HG03097 (cell line): ENCODE measurements at regions not wholly inside any gene's neighbourhood (a gene's known extent, or its start where the extent isn't known, plus 50 kb on each side); places are given as distances from the start of the nearest gene placed in this dataset.
"Not testable (repeated sequence)": the region's sequence is repeated elsewhere in the genome, so short reads cannot be mapped to it uniquely, and the experiment has no call there.

Source experiments
- ATAC-seq: cut with Tn5 transposase; IDR thresholded peaks from one replicate; pipeline ENCODE4 v1.9.1; 2021; ENCODE audit not compliant: unreplicated experiment, low FRiP score

DNA sequence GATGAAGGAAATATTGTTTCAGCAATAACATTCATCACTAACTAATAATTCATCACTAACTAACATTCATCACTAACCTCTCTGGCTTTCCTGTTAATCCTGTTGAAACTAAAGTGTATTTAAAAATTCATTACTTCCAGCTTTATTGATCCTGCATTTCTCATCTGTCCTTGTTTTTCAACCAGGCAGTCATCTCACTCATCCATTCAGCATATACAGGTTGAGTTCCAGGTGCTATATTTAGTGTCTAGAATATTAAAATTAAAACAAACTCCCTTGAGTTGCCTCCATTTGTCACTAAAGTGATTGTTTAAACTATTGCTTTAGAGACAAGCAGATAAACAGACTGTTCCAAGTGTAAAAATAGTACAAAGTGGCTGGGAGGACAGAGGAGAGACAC, 58.1 kb downstream of the ATXN7L3B start:
- no peak for ATAC-seq

DNA sequence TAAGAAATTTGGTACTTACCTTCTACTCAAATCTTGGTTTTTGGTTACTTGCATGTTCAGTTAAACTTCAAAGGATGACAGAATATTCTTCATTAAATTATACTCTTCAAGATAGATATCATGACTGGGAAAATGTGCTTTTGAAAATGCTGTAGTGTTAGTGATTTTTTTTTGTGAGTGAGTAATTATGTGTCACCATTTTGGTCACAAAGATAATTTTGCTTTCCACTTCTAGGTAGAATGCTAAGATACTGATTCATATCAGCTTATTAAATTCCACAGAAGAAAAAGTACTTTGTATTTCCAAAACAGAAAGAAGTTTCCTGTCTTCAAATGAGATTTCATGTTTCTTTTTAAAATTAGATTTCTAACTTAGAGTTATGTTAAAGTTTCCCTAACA, 61.2 kb downstream of the ATXN7L3B start:
- ATAC-seq = no peak

DNA sequence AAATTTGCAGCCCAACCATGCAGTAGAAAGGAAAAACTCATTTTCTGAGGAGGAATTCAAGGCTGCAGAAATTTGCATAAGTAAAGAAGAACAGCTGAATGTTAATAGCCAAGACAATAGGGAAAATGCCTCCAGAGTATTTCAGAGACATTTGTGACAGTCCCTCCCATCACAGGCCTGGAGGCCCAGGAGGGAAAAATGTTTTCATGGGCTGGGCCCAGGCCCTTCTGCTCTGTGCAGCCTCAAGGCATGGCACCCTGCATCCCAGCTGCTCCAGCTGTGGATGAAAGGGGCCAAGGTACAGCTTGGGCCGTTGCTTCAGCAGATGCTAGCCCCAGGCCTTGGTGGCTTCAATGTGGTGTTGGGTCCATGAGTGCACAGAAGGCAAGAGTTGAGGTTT, 62.3 kb downstream of the ATXN7L3B start:
- no peak for ATAC-seq

DNA sequence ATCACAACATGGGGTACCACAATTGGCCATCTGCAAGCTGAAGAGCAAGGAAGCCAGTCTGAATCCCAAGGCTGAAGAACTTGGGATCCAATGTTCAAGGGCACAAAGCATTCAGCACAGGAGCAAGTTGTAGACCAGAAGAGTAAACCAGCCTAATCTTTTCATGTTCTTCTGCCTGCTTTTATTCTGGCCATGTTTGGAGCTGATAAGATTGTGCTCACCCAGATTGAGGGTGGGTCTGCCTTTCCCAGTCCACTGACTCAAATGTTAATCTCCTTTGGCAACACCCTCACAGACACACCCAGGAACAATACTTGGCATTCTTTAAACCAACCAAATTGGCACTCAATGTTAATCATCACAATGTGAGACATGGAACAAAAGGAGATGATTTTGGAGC, 63.2 kb downstream of the ATXN7L3B start:
- not testable (repeated sequence) for ATAC-seq

DNA sequence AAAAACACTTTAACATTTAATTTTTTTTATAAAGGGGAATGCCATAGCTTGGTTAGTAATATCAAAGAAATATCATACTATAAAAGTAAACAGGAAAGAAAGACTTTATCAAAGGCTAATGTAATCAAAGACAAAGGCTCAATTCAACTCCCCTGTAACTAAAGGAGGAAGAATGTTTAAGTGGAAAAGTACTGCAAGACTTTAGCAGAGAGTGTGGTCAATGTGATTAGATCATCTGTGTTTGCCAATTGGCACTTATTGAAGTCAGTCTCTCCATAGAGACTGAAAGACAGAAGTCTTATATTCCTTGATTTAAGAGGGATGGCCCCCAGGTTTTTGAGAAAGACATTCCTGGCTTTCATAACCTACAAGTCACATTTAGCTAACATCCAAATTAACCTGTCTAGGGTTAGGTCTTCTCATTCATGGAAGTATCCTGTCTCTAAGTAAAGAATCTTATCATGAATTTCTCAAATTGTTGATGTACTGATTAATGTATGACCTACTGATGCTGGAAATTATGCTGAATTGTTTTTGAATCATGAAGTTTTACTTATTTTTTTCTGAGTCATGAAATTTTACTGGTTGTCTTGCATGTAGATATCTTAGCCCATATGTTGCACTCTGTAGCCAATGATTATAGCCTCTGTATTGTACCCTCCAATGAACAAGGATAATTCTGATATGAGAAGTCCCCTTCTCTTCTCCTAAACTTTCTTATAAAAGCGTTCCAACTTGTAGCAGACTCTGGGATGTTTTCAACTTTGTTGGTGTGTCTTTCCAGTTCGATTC, 65.4 kb downstream of the ATXN7L3B start:
- no peak for ATAC-seq

- no peak for ATAC-seq
Measured at GRCh38 chr12:74608231-74608775, 70.7 kb downstream of the ATXN7L3B start.

- ATAC-seq = no peak
Measured at GRCh38 chr12:74610711-74611110, 73.1 kb downstream of the ATXN7L3B start.

DNA sequence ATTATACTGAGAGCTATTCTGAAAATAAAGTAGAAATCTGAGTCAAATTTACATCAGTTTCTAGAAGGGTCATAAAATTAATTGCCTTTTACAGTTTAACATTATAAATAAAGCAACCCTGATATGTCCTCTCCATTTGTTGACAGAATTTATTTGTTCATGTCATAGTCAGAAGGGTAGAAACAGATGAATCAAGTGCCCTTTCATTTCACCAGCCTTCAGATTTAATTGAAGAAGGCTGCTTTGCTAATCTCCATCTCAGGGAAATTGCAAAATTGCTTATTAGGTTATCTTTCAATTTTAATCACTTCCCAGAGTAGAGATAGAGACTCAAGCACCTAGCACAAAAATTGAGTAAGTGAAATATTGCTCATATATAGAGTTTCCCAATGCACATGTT, 76.8 kb downstream of the ATXN7L3B start:
- no peak for ATAC-seq

DNA sequence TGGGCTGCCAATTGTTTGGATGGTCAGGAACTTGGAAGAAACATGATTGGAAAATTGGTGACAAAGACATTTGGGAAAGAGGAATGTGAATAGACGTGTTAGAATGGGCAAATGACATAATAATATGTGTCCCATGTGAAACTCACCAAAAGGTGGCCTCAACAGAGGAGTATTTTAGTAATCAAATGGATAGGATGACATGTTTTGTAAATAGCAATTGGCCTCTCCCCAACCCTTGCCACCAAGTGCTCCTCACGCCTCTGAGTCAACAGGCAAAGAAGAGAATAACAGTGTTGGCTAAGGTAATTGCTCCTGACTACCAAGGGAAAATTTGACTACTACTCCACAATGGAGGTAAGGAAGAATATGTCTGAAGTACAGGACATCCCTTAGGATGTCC, 81.4 kb downstream of the ATXN7L3B start:
- no peak for ATAC-seq

DNA sequence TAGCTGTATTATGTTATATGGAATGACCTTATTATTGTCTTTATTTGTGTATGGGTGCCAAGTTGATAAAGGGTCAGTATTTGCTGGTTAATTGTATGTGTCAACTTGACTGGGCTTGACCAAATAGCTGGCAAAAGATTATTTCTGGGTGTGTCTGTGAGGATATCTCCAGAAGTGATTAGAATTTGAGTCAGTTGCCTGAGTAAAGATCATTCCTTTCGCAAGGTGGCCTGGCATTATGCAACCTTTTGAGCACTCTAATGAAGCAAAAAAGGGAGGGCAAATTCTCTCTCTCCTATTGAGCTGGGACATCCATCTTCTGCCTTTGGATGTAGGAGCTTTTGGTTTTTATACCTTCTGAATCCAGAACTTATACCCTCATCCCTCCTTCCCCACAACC, 82.2 kb downstream of the ATXN7L3B start:
- no peak for ATAC-seq

GRCh38 chr12:74620921-74621320, 83.3 kb downstream of the ATXN7L3B start:
- ATAC-seq = no peak

- ATAC-seq = no peak
Measured at GRCh38 chr12:74624201-74624600, 86.6 kb downstream of the ATXN7L3B start.

- peak; percentile 65 for ATAC-seq
Measured at GRCh38 chr12:74626397-74626796, 88.8 kb downstream of the ATXN7L3B start.

GRCh38 chr12:74641262-74641661, 103.6 kb downstream of the ATXN7L3B start:
- ATAC-seq = no peak

- ATAC-seq = no peak
Measured at GRCh38 chr12:74641694-74642093, 104.1 kb downstream of the ATXN7L3B start.

DNA sequence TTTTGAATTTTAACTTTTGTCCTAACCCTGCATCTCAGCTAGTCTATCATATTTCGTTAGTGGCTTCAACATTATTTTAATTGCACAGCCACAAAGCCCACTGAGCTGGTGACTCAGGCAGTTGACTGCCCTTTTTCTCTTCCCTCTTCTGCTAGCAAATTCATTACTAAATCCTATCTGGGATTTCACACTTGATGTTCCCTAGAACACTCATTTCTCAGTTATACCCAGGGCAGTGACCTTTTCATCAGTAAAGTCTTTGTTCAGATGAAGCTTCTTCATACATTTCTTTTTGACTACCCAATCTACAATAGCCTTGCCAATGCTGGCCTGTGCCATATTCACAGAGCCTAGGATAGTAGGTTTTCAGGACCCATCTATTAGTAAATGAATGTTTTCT, 107.0 kb downstream of the ATXN7L3B start:
- no peak for ATAC-seq

GRCh38 chr12:74646831-74647230, 109.2 kb downstream of the ATXN7L3B start:
- no peak for ATAC-seq

DNA sequence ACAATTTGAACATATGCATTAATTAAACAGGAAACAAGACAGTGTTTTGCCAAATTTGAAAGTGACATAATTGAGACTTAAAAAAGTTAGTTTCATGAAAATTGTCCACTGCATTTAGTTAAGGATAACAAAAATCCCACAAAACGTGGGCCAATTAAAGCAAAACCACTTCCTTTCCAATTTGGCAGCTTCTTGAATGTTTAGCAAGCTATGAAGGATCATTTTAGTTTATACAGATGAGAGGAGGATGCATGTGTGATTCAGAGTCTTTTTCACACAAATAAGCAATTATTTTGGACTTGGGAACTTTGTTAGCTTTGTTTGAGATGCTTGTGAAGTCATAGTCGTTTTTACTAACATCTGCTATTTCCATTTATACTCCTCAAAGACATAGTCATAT, 109.6 kb downstream of the ATXN7L3B start:
- no peak for ATAC-seq

- ATAC-seq = no peak
Measured at GRCh38 chr12:74656251-74656650, 118.6 kb downstream of the ATXN7L3B start.

DNA sequence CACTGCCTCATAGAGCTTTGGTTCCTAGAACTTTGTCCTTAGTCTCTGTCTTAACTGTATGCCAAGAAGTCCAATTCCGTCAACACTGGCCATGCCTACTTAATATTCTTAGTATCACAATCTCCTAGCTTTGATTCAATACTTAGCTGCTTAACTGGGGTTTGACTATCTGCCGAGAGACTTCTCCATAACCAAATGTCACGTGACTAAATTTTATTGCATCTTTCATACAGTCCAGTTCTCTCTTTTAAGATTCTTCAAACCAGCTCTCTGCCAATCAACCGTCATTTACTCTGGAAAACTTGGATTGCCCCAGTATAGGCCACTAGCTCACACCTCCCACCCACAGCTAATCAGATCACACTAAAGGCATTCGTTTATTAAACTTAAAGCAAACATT, 122.8 kb downstream of the ATXN7L3B start:
- no peak for ATAC-seq

DNA sequence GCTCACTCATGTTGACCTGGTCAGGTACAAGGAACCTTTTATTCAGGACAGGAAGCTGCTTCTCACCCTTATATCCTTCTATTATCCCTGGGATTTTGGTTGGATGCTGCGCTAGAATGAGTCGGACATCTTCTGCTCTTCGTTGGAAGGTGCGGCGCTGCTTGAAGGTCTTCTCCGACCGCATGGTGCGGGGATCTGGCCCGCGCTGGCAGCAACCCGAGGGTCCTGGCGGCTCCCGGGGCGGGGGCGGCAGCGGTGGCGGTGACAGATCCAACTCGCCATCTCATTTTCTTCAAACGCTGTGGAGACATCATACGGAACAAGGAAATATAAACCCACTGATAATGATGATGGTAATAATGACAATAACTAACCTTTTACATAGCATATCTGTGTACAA, 126.3 kb downstream of the ATXN7L3B start:
- ATAC-seq = no peak

GRCh38 chr12:74665690-74666089, 128.1 kb downstream of the ATXN7L3B start:
- ATAC-seq = no peak
